ENCODE measurements at regions not wholly inside any gene's neighbourhood (a gene's known extent, or its start where the extent isn't known, plus 50 kb on each side); places are given as distances from the start of the nearest gene placed in this dataset.

GRCh38 chr14:86761611-86762010 is 1231.4 kb downstream of the GALC start:
- TF ChIP-seq POLR2A (IDR thresholded peaks at IDR 0.05; ENCODE audit: extremely low read depth, insufficient read length) (no peak), CTCF (IDR thresholded peaks at IDR 0.05; ENCODE audit: low read depth, low read length) (no peak)

Measured in NB4 (cell line).